OCI-LY7 (cell line): ENCODE measurements at regions not wholly inside any gene's neighbourhood (a gene's known extent, or its start where the extent isn't known, plus 50 kb on each side); places are given as distances from the start of the nearest gene placed in this dataset.

Experiments
- CTCF ChIP-seq: fragments of 200-600 bp; sonication (generic); conservative IDR thresholded peaks from 2 replicates; pipeline ENCODE4 v1.5.1; 2014; ENCODE audit warnings: mild to moderate bottlenecking, antibody characterized with exemption, low read length, moderate library complexity, mixed read lengths
- EZH2phosphoT487 ChIP-seq: fragments of 200-600 bp; sonication (generic); IDR thresholded peaks from 2 replicates; pipeline ENCODE4 v1.6.1; 2018; ENCODE audit warnings: low read depth, borderline replicate concordance, mild to moderate bottlenecking, mixed run types, antibody characterized with exemption, low read length, moderate library complexity, mixed read lengths

- no peak for TF ChIP-seq CTCF
- TF ChIP-seq EZH2phosphoT487: no peak
These were observed 81.7 kb upstream of the ARHGAP24 start for GRCh38 chr4:85393201-85393600.
